GM12878 (cell line): ENCODE measurements at regions not wholly inside any gene's neighbourhood (a gene's known extent, or its start where the extent isn't known, plus 50 kb on each side); places are given as distances from the start of the nearest gene placed in this dataset.

Source experiments
- BCL11A ChIP-seq: IDR thresholded peaks from 2 replicates; pipeline ENCODE4 v1.6.1; 2011; ENCODE audit warnings: low read depth, low read length
- BHLHE40 ChIP-seq, 2 experiments: fragments of 450-650 bp in 1 of 2; IDR thresholded peaks; 2 replicates each; pipeline ENCODE4 v1.6.1; 2011 to 2017; ENCODE audit warnings: low read depth in 2 of 2, borderline replicate concordance in 1 of 2, improper control_type of control experiment in 1 of 2, low read length in 1 of 2, mild to moderate bottlenecking in 1 of 2
- EP300 ChIP-seq, 2 experiments: fragments of 150-350 bp in 1 of 2; IDR thresholded peaks; 2 replicates each; pipeline ENCODE4 v1.6.1; 2011 to 2012; ENCODE audit warnings: low read depth in 2 of 2, low read length in 2 of 2, borderline replicate concordance in 1 of 2, improper control_type of control experiment in 1 of 2, inconsistent platforms in 1 of 2; ENCODE audit not compliant: control insufficient read depth in 1 of 2
- ETV6 ChIP-seq, 2 experiments: fragments of 450-650 bp in 1 of 2; IDR thresholded peaks in 1 of 2; conservative IDR thresholded peaks in 1 of 2; 2 replicates each; pipeline ENCODE4 v1.6.1; 2014; ENCODE audit warnings: antibody characterized with exemption in 1 of 2, borderline replicate concordance in 1 of 2, low read depth in 1 of 2, mild to moderate bottlenecking in 1 of 2, moderate library complexity in 1 of 2
- MXI1 ChIP-seq: fragments of 150-350 bp; IDR thresholded peaks from 2 replicates; pipeline ENCODE4 v1.6.1; 2011; ENCODE audit warnings: low read depth, mild to moderate bottlenecking, inconsistent platforms, low read length, improper control_type of control experiment
- PAX5 ChIP-seq: IDR thresholded peaks from 2 replicates; pipeline ENCODE4 v1.6.1; 2011; ENCODE audit warnings: low read depth, low read length, borderline replicate concordance
- POLR2A ChIP-seq: IDR thresholded peaks from 2 replicates; pipeline ENCODE4 v1.6.1; 2011; ENCODE audit warnings: low read depth, mild to moderate bottlenecking, low read length
- SREBF2 ChIP-seq: IDR thresholded peaks from 2 replicates; pipeline ENCODE4 v1.6.1; 2012; ENCODE audit warnings: mild to moderate bottlenecking, low read length
- ZNF274 ChIP-seq: IDR thresholded peaks from one replicate; pipeline ENCODE4 v1.8.0; 2011; ENCODE audit not compliant: insufficient read length, insufficient read depth
- ZNF622 ChIP-seq: fragments of 450-650 bp; IDR thresholded peaks from 2 replicates; pipeline ENCODE4 v1.6.1; 2017; ENCODE audit warnings: mild to moderate bottlenecking, inconsistent platforms
- TF ChIP-seq, protein P1 (sequence below): IDR thresholded peaks from 2 replicates; pipeline ENCODE4 v1.6.1; 2012; ENCODE audit warnings: low read depth, low read length, improper control_type of control experiment
- TF ChIP-seq, protein P2 (sequence below), 3 experiments: IDR thresholded peaks in 2 of 3; conservative IDR thresholded peaks in 1 of 3; 2 replicates each; pipeline ENCODE4 v1.5.1; 2011; ENCODE audit warnings: low read depth in 3 of 3, low read length in 3 of 3, mild to moderate bottlenecking in 3 of 3, control low read depth in 2 of 3, moderate library complexity in 2 of 3, inconsistent platforms in 1 of 3, mixed read lengths in 1 of 3; ENCODE audit not compliant: control insufficient read depth in 2 of 3, insufficient read depth in 1 of 3; ENCODE audit errors: extremely low read depth in 1 of 3
- TF ChIP-seq, protein P3 (sequence below): IDR thresholded peaks from 2 replicates; pipeline ENCODE4 v1.6.1; 2012; ENCODE audit warnings: mild to moderate bottlenecking, low read depth, low read length
- TF ChIP-seq, protein P4 (sequence below): IDR thresholded peaks from 2 replicates; pipeline ENCODE4 v1.6.1; 2011; ENCODE audit warnings: mild to moderate bottlenecking, low read depth, low read length, moderate library complexity; ENCODE audit not compliant: insufficient replicate concordance

DNA sequence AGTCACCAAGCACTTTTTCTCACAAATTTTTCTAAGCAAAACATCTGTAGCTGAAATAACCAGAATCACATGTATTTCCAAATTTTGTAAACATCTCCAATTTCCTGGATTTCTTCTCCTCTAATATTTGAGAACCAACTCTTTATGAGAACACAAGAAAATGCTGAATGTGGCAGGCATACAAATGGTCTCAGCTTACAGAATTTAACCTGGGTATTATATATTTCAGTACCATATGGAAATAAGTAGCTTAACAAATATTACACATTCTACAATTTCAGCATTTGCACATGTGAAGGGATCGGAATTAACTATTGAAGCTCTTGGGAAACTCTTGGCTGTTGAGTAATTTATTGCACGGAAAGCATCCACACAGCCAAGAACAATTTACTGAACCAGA lies 92.5 kb downstream of the TBXT start:
- TF ChIP-seq, protein P1, sequence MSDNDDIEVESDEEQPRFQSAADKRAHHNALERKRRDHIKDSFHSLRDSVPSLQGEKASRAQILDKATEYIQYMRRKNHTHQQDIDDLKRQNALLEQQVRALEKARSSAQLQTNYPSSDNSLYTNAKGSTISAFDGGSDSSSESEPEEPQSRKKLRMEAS = no peak
- TF ChIP-seq, protein P2, sequence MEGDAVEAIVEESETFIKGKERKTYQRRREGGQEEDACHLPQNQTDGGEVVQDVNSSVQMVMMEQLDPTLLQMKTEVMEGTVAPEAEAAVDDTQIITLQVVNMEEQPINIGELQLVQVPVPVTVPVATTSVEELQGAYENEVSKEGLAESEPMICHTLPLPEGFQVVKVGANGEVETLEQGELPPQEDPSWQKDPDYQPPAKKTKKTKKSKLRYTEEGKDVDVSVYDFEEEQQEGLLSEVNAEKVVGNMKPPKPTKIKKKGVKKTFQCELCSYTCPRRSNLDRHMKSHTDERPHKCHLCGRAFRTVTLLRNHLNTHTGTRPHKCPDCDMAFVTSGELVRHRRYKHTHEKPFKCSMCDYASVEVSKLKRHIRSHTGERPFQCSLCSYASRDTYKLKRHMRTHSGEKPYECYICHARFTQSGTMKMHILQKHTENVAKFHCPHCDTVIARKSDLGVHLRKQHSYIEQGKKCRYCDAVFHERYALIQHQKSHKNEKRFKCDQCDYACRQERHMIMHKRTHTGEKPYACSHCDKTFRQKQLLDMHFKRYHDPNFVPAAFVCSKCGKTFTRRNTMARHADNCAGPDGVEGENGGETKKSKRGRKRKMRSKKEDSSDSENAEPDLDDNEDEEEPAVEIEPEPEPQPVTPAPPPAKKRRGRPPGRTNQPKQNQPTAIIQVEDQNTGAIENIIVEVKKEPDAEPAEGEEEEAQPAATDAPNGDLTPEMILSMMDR (IDR thresholded peaks at IDR 0.05 in 2 of 3, conservative IDR thresholded peaks at IDR 0.05 in 1 of 3; ENCODE audit: control insufficient read depth in 2 of 3, extremely low read depth in 1 of 3, insufficient read depth in 1 of 3, low read depth in 3 of 3, low read length in 3 of 3) = no peak
- TF ChIP-seq MXI1 = no peak
- TF ChIP-seq ZNF622 = no peak
- TF ChIP-seq POLR2A = no peak
- TF ChIP-seq SREBF2 = no peak
- no peak for TF ChIP-seq EP300 (IDR thresholded peaks at IDR 0.05; ENCODE audit: borderline replicate concordance in 1 of 2, control insufficient read depth in 1 of 2, low read depth in 2 of 2, low read length in 2 of 2)
- TF ChIP-seq, protein P3, sequence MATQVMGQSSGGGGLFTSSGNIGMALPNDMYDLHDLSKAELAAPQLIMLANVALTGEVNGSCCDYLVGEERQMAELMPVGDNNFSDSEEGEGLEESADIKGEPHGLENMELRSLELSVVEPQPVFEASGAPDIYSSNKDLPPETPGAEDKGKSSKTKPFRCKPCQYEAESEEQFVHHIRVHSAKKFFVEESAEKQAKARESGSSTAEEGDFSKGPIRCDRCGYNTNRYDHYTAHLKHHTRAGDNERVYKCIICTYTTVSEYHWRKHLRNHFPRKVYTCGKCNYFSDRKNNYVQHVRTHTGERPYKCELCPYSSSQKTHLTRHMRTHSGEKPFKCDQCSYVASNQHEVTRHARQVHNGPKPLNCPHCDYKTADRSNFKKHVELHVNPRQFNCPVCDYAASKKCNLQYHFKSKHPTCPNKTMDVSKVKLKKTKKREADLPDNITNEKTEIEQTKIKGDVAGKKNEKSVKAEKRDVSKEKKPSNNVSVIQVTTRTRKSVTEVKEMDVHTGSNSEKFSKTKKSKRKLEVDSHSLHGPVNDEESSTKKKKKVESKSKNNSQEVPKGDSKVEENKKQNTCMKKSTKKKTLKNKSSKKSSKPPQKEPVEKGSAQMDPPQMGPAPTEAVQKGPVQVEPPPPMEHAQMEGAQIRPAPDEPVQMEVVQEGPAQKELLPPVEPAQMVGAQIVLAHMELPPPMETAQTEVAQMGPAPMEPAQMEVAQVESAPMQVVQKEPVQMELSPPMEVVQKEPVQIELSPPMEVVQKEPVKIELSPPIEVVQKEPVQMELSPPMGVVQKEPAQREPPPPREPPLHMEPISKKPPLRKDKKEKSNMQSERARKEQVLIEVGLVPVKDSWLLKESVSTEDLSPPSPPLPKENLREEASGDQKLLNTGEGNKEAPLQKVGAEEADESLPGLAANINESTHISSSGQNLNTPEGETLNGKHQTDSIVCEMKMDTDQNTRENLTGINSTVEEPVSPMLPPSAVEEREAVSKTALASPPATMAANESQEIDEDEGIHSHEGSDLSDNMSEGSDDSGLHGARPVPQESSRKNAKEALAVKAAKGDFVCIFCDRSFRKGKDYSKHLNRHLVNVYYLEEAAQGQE = no peak
- TF ChIP-seq BCL11A = no peak
- no peak for TF ChIP-seq ETV6 (conservative IDR thresholded peaks at IDR 0.05 in 1 of 2, IDR thresholded peaks at IDR 0.05 in 1 of 2; ENCODE audit: borderline replicate concordance in 1 of 2, low read depth in 1 of 2)
- no peak for TF ChIP-seq BHLHE40 (IDR thresholded peaks at IDR 0.05; ENCODE audit: borderline replicate concordance in 1 of 2, low read depth in 2 of 2, low read length in 1 of 2)
- no peak for TF ChIP-seq PAX5
- TF ChIP-seq, protein P4, sequence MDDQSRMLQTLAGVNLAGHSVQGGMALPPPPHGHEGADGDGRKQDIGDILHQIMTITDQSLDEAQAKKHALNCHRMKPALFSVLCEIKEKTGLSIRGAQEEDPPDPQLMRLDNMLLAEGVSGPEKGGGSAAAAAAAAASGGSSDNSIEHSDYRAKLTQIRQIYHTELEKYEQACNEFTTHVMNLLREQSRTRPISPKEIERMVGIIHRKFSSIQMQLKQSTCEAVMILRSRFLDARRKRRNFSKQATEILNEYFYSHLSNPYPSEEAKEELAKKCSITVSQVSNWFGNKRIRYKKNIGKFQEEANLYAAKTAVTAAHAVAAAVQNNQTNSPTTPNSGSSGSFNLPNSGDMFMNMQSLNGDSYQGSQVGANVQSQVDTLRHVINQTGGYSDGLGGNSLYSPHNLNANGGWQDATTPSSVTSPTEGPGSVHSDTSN = no peak
- no peak for TF ChIP-seq ZNF274
